ENCODE measurements at regions not wholly inside any gene's neighbourhood (a gene's known extent, or its start where the extent isn't known, plus 50 kb on each side); places are given as distances from the start of the nearest gene placed in this dataset.

DNA sequence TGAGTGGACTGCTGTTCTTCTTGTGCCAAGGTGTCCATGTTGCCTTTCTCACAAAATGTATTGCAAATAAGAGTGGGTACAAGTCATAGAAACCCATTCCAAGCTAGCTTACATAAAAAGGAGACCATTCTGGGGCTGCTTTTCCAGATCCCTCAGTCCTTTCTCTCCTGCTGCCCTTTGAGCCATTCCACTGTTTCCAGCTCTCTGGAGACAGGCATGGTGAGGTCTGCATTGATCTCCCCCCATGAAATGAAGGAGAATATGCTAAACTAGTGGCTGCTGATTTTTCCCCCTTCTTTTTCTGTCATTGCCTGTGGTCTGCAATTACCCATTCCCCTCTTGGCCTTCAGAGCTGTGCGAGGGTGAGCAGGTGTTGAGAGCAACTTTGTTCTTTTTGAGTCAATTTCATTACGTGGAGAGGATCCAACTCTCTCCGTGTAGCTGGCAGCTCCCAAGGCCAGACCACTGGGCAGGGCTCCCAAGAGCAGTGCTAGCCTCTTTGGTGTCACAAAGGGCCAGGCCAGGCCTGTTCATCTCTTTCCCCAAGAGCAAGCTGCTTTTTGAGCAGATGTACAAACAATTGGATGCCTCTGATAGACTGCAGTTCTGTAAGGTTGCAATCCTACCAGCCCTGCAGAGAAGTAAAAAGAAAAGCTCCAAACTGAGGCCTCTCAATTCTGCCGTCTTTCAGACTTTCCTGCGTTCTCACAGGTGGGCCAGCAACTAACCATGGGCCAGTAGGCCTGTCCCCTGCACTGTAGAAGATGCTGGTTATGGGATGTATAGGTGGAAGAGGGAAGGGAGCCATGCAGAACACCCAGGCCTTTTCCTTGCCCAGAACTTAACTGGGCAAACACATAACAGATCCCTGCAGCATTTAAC is 96.1 kb upstream of the ARMC2 start:
- DNase-seq (ENCODE audit: low read depth in 2 of 2), result no peak

DNA sequence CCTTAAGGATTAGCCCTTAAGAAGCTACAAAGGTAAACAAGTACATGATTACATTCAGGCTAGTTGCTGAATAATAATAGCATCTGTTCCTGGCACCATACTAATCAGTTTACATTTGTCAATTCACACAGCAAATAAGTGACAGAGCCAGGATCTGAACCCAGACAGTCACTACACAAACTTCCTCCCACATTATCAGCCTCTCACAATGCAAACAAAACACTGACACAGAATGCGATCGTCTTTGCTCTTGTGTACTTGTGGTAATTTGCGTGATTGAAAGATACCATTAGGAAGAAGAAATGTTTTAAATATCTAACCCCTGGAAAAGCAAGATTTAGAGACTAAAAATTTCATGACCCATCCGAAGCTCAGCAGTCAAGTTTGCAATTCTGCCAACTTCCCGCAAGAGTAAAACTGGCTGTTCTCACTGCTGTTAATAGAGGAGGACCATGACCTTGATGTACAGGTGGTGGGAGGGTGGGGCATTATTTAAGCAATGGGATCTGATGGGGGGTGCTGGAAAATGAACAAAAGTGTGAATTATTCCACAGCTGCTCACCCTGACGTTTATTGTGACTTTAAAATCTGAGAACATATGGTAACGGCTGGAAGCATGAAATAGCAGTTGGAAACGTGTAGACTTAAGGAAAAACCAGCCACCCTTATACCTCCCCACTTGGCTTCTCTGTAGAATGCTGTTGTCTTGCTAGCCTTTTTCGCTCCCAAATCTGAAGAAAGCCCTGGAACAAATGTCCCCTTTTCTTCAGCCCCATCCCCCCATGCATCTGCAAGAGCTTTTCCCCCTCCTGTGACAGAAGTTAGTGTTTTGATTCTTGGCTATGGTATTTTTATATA is 95.3 kb upstream of the ARMC2 start:
- DNase-seq (ENCODE audit: low read depth in 2 of 2), result no peak

DNA sequence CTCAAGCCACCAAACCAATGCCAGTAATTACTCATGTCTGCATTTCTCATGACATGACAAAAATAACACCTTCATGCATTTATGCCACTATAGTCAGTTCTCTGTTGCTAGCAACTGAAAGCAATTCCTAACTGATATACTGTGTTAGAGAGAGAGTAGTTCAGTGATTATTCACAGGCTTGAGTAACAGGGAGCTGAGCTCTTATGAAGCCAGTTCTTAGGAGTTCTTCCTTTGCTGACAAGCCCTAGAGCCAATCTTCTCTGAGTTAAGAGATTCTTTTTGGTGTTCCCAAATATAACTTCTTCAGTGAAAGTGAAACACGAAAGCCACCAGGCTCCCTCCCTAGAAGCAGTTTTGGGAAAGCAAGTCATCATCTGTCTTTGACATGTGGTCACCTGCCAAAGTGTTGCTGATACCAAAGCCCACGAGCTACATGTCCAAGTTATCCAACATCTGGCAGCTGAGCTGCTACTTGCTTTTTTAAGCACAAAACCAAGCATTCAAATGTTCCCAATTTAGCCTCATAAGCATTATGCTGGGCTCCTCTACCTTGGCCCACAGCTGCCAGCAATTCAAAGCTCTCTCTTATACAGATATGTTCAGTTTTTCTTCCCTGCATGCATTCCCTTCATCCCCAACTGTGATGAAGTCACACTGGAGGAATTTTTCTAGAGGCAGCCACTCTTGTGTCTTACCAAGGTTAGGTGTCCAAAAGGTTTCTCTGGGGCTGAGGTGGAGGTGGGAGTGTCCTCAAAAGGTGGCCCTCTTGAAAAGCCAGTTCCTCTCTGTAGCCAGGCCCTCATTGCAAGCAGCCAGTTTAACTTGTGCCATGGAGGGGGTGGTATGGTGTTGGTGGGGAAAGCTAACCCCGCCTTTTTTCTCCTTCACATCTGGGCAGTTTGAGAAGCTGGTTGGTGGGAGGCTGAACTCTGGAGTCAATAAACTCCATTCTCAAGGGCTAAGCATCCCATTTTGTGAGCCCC is 92.7 kb upstream of the ARMC2 start:
- DNase-seq (ENCODE audit: low read depth in 2 of 2), result no peak

DNA sequence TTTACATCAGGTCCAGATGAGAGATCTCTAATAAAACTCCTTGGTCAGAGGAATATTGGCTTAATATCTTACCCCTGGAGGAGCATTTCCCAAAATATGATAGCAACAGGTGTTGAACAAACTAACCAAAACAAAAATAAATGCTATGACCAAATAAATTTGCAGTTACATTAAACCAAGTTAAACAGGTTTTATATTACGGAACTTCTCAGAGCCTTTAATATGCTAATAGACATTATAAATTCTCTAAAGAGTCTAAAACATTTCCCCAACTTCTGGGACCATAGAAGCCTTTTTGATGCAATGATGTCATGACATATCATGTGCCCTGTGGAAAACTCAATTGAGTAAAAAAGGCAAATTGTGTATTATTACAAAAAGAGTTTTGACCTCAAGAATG is 90.9 kb upstream of the ARMC2 start:
- no peak for DNase-seq (ENCODE audit: low read depth in 2 of 2)

DNA sequence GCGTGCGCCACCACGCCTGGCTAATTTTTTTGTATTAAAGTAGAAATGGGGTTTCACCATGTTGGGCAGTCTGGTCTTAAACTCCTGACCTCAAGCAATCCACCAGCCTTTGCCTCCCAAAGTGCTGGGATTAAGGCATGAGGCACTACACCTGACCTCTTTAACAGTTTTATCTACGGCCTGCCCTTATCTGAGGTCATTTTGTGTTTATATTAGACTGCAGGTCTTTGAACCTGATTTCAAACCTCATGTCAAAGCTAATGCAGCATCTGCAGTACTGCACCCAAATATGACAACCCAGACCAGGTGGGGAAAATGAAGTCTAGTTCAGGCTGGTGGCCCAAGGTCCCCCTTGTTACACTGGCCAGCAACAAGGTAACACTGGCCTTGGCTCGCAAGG is 89.3 kb upstream of the ARMC2 start:
- no peak for DNase-seq (ENCODE audit: low read depth in 2 of 2)

DNA sequence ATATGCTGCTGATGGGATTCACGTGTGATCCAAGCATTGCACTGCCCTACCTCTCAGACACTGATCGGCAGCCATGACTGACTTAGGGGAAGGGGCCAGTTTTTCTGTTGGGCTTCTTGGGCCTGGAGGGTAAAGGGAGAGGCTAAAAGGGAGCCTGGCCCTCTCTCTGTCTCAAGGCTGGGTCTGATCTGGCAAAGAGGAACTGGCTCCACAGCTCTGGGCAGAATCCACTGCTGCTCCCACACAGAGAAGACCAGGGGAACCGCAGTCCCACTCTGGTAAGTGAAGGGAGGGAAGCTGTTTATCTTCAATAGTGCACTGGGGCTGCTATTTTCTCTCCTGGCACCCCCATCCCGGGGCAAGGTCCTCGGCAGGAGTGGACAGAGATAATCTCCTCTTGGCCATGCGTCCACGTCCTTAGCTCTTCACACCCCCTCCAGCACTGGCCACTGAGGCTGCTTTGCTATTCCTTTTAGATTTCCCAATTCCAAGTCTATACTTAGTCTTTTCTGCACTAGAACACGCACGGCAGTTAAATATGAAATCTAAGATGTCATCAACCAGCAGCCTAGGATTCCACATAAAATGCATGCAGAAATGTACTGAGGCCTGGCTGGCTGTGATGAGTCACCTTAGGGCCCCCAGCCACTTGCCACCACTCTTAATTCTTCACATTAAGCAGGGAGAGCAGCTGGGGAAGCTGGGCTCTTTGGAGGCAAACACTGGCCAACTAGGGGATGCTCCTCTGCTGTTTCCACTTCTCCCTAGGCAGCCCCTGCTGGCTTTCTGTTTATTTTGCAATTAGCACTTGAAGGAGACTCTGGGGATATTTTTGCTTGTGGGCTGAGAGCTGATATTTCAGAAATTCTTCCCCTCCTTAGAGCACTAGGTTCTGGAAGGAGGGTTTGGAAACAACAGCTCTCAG is 87.8 kb upstream of the ARMC2 start:
- no peak for DNase-seq (ENCODE audit: low read depth in 2 of 2)

DNA sequence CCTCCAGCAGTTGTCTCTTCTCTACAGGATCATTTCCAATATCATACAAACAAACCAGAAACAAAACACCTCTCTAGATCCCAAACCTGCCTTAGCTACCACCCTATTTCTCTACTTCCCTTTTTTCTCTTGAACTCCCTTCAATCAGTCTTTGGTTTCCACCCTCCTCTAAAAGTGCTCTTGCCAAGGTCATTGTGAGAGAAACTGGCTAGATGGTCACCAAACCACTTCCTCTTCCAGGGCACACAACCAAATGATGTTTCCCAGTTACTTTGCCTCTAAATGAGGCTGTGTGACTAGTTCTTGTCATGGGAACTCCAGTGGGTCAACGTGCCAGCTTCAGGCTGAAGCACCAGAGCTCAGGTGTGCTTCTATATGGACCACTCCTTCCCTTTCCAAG is 85.8 kb upstream of the ARMC2 start:
- DNase-seq (ENCODE audit: low read depth in 2 of 2), result no peak

DNA sequence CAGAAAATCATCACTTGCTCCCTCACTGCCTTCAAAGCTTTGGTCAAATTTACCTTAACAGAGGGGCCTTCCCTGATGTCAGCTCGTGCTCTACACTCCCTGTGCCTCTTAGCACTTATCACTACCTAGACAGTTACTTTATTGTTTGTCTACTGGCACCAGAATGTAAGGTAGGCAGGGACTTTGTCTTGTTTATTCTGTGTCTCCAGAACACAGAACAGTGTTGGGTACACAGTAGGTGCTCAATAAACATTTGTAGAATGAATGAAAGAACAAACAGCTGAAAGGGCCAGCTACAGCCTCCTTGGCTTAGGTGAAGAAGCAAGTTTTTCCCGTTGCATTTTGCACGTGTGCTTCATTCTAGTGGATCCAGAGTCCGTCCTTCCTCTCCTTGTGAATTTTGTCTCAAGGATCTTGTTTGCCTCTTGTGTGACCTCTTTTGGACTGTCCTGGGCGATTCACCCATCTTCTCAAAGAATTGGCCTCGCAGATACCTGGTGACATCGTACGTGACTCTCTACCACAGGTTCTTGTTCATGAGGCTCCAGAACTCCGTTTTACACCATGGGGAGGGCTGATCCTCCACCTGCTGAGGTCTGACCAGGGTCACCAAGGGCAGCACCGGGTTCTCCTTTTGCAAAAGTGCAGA is 84.2 kb upstream of the ARMC2 start:
- DNase-seq (ENCODE audit: low read depth in 2 of 2), result no peak

DNA sequence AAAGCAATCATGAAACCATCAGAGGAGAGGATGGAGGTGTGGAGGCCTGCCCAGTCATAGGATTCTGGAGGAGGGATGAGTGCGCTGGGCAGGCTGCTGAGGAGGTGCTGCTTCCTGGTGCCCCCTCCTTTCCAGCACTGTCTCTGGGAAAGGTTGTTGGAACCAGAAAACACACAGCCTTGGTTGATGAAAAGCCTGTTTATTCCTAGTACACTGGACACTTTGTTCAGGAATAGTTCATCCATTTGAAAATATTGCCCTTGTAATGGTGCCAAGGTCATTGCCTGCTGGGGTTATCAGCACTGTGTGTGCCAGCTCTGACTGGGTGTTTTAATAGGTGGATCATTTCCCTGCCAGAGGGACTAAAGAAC is 83.7 kb upstream of the ARMC2 start:
- no peak for DNase-seq (ENCODE audit: low read depth in 2 of 2)

DNA sequence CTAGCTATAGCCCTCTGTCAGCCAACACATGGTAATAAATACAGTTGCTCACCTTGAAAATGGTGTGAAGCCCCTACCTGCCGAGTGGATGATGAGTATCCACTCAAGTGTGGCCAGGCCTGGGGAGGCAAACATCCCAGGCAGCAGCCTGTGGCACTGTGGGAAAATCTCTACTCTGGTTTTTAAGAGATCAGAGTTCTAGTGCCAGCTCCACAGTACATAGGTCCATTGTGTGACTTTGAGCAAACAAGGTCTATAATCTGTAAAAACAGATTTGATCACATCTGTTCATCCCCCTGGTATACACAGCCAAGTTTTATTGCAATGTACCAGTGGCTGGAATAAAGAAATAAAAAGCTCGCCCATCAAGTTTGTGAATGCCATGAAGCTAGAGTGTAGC is 82.7 kb upstream of the ARMC2 start:
- no peak for DNase-seq (ENCODE audit: low read depth in 2 of 2)

DNA sequence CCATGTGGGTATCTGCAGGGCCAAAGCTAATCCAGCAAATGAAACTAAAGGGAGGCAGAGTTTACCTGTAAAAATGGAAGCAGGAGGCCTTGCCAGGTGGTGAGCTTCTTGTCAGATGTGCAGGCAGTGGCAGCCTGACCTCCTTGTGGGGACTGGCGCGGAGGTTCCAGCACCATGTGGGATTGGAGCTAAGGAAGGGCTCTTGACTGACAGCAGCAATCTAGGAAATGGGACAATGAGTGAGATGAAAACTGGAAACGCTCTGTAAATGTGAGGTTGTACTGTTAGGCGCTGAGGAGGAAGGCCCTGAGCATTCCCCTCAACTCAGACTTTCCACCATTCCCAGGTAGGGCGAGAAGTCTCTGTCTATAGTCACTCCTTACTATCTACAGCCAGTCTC is 81.8 kb upstream of the ARMC2 start:
- no peak for DNase-seq (ENCODE audit: low read depth in 2 of 2)

DNA sequence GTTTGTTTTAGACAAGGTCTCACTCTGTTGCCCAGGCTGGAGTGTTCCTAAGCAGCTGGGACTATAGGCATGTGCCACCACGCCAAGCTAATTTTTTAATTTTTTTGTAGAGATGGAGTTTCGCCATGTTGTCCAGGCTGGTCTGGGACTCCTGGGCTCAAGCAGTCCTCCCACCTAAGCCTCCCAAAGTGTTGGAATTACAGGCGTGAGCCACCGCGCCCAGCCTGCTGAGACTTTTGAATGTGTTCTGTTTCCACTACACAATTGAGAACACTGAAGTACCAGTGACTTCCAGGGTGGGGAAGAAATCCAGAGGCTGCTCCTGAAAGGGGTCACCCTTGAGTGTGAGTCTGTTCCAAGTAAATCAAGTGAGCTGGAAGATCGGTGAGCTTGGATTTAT is 81.3 kb upstream of the ARMC2 start:
- no peak for DNase-seq (ENCODE audit: low read depth in 2 of 2)

DNA sequence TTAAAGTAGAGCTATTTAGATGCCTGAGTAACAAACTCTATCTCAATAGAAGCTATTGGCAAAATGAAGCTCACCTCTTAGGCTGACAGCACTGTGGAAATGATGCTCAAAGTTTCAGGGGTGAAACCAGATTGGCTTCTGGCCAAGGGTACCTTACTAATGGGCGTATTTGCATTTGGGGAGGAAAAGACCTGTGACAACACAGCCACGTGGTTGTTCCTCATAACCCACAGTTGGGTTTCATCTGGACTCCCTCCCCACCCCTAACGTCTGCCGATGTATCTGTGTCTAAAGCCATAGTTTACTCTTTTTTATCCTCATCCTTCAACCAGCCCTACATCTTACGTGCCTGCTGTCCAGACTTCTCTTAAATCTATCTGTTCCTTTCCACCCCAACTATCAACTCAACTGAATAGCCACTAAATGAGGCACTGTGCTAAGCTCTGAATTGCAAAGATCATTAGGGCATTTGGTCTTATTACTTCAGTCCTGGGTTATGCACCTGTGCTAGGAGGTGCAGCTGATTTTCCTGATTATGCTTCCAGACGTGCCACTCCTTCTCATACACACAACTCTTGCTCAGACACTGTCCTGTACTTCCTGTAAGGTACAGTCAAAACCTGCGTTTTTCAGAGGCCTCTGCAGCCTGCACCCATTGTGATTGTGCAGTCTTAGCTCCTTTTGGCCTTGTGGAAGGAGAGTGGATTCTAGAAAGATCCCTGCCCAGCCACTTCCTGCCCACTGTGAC is 80.6 kb upstream of the ARMC2 start:
- no peak for DNase-seq (ENCODE audit: low read depth in 2 of 2)

DNA sequence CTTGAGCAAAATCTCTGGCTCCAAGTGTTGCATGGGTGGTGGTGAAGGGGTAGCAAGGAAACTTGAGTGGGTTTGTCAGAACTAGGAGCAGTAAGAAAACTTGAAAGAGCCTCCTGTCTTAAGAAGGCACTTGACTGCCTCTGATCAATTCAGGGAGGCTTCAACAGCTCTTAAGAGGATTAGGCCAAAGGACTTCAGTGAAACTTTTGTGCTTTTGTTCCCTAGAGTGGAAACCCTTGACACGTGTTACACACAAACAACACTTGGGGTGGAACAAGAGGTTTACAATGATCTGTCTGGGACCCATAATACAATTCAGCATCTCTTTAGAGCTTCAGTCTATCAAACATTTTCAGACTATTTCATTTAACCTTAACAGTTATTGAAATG is 80.1 kb upstream of the ARMC2 start:
- DNase-seq (ENCODE audit: low read depth in 2 of 2), result no peak

DNA sequence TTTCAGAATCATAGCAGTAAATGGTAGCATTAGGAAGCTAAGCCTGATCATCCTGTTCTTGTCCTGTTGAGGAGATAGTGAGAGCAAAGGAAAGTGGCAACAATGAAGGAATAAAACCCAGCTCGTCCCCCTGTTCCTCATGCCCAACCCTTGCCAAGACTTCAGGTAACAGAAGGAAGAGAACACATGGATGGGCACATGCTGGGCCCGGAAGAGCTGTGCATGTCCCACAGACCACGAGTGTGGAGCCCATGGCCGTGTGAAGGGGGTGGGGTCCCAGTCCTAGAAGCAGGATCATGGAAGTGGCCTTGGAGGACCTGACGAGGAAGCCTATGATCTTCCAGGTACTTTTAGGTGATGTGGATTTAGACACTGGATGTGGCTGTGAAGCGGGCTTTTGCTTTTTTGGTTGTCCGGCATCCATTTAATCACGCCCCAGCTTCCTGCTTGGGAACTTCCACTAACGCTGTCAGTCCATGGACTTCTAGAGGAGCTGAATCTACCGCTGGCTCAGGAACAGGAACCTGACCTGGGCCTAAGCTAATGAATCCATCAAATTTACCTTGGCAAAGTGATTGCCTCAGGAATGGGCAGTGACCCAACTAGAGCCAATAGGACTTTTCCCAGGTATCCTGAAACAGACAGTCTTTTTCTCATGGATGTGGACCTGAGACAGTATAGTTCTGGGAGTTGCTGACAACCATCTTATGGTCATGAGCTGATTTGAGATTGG is 79.3 kb upstream of the ARMC2 start:
- no peak for DNase-seq (ENCODE audit: low read depth in 2 of 2)

DNA sequence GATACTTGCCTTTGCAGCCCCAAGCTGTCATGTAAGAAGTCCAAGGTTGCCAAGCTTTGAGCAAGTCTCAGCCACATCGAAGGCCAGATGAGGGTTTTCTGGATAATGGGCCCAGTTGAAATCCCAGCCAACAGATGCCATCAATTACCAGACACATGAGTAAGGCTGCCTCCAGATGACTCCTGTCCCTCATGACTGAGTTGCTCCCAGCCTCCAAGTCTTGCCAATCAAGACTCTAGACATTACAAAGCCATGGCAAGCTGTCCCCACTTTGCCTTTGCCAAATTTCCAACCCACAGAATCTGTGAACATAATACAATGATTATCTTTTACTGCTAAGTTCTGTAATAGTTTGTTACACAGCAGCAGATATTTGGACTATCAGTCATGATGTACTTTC is 76.8 kb upstream of the ARMC2 start:
- DNase-seq (ENCODE audit: low read depth in 2 of 2), result no peak

DNA sequence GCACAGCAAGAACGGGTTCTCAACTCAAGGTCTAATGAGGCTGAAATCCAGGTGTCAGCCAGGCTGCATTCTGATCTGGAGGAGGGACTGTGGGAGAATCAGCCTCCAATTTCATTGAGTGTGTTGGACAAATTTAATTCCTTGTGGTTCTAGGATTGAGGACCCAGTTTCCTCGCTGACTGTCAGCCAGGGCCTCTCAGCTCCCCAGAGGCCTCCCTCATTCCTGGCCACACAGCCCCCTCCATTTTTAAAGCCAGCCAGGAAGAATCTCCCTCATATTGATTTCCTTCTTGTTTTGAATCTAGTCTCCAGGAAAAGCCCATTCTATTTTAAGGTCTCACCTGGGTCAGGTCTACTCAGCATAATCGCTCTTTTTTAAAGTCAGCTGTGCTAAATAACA is 73.7 kb upstream of the ARMC2 start:
- no peak for DNase-seq (ENCODE audit: low read depth in 2 of 2)

DNA sequence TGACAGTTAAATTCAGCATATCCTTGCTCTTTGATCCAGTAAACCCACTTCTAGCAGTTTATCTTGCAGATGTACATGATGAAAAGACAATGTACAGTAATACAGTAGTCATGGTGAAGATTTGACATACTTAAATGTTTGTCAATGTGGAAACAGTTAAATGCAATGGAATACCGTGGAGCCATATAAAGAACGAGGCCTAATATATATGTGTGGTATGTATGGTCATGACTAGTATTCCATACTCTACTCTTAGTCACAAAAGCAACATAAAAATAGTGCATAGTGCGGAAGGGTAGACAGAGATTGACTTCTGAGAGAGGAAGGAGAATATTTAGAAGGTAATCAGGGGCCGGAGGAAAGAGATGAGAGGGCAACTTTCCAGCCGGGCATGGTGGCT is 70.7 kb upstream of the ARMC2 start:
- DNase-seq (ENCODE audit: low read depth in 2 of 2), result no peak

All from stimulated activated CD8-positive, alpha-beta memory T cell treated with anti-CD3 and anti-CD28 coated beads, Interleukin-15, amount 100 ng/mL, for 4 hours (primary cell).